ENCODE measurements at regions not wholly inside any gene's neighbourhood (a gene's known extent, or its start where the extent isn't known, plus 50 kb on each side); places are given as distances from the start of the nearest gene placed in this dataset.

- Histone ChIP-seq H2AFZ (ENCODE audit: low read length) (no peak overlapping the region), H3K14ac (ENCODE audit: insufficient read length) (no peak overlapping the region), H3K4me1 (replicated peaks in 1 of 4; ENCODE audit: control insufficient read depth in 3 of 4, insufficient read depth in 4 of 4, low read length in 3 of 4) (no peaks in the 10 kb centered on the region), H3K23me2 (ENCODE audit: low read depth, low read length) (no peaks in the 10 kb centered on the region), H3K56ac (replicated peaks; ENCODE audit: insufficient read length, low read depth, low read length) (no peak overlapping the region), H3K27me3 (replicated peaks in 1 of 4; ENCODE audit: control insufficient read depth in 3 of 4, extremely low read depth in 1 of 4, insufficient read depth in 3 of 4, low read length in 3 of 4) (no peaks in the 10 kb centered on the region; a peak in 1 of 7 replicates), H3K4ac (replicated peaks; ENCODE audit: insufficient read length, low read depth, low read length) (no peak overlapping the region), H4K20me1 (replicated peaks in 1 of 2; ENCODE audit: control insufficient read depth in 1 of 2, insufficient read depth in 2 of 2, low read length in 2 of 2) (no peaks in the 10 kb centered on the region), H3K79me1 (ENCODE audit: low read depth, low read length) (no peaks in the 10 kb centered on the region), H4K91ac (replicated peaks; ENCODE audit: insufficient read length, low read length) (no peak overlapping the region), H3K36me3 (ENCODE audit: control insufficient read depth in 2 of 4, insufficient read depth in 4 of 4, low read length in 3 of 4) (no peaks in the 10 kb centered on the region), H2BK15ac (ENCODE audit: low read length) (no peak overlapping the region), H3K23ac (ENCODE audit: insufficient read length) (no peak overlapping the region), H3K18ac (ENCODE audit: extremely low read depth, low read length) (no peak overlapping the region), H3K9ac (replicated peaks in 1 of 4; ENCODE audit: extremely low read depth in 1 of 4, low read depth in 3 of 4, low read length in 3 of 4) (no peak overlapping the region), H3K27ac (ENCODE audit: low read depth, low read length) (no peak overlapping the region), H4K5ac (ENCODE audit: insufficient read length, low read depth, low read length) (no peak overlapping the region), H2AK5ac (ENCODE audit: low read depth, low read length) (no peak overlapping the region), H4K8ac (ENCODE audit: extremely low read depth, insufficient read depth, low read length) (no peak overlapping the region), H3K79me2 (ENCODE audit: control insufficient read depth in 1 of 2, insufficient read depth in 2 of 2, low read length in 2 of 2) (no peaks in the 10 kb centered on the region), H2BK20ac (ENCODE audit: low read length) (no peak overlapping the region), H2BK5ac (ENCODE audit: low read depth, low read length) (no peak overlapping the region), H3K4me2 (ENCODE audit: insufficient read depth in 1 of 2, low read depth in 2 of 2, low read length in 2 of 2) (no peak overlapping the region), H2BK12ac (ENCODE audit: low read depth, low read length) (no peak overlapping the region), H3K9me3 (ENCODE audit: insufficient read depth in 2 of 2, low read depth in 1 of 2, low read length in 1 of 2) (no peaks in the 10 kb centered on the region), H2BK120ac (replicated peaks; ENCODE audit: low read depth, low read length) (no peak overlapping the region), H3K4me3 (ENCODE audit: extremely low read depth in 1 of 4, insufficient read depth in 2 of 4, low read depth in 3 of 4, low read length in 4 of 4) (no peak overlapping the region)
- POLR2A ChIA-PET (ENCODE audit: partially characterized antibody), result interaction anchor here (1.2 kb wide), 1 partner anchor 40 kb away, joined by 5 read pairs; no protein-coding TSS in a partner anchor
- no peak for FAIRE-seq
- DNase-seq (ENCODE audit: low read depth in 1 of 2, low spot score in 2 of 2), result no peak
- CTCF ChIA-PET (ENCODE audit: partially characterized antibody), result interaction anchor here (0.6 kb wide), 1 partner anchor 41 kb away, joined by 3 read pairs; no protein-coding TSS in a partner anchor
- WGBS, 2 experiments (ENCODE audit: extremely low coverage in 1 of 2, insufficient coverage in 1 of 2, insufficient read length in 1 of 2, insufficient replicate concordance in 2 of 2, low coverage in 1 of 2, low lambda C conversion rate in 2 of 2, missing lambda C conversion rate in 1 of 2), result 94% methylated on average over 1 of the region's 1 CpG; no CpG with 5 or more reads in 1 of the 2 experiments
- TF ChIP-seq SAP30 (IDR thresholded peaks at IDR 0.05; ENCODE audit: insufficient read depth, insufficient replicate concordance, low read length) (no peak), TAF1 (IDR thresholded peaks at IDR 0.05; ENCODE audit: low read depth, low read length) (no peak), SIRT6 (IDR thresholded peaks at IDR 0.05; ENCODE audit: low read length) (no peak), NANOG (IDR thresholded peaks at IDR 0.05; ENCODE audit: insufficient read depth, low read depth, low read length, poor library complexity, severe bottlenecking) (no peak), HDAC2 (IDR thresholded peaks at IDR 0.05; ENCODE audit: borderline replicate concordance in 1 of 2, low read depth in 2 of 2, low read length in 2 of 2) (no peak), TAF7 (optimal IDR thresholded peaks at IDR 0.05; ENCODE audit: borderline replicate concordance, low read depth, low read length) (no peak), GABPA (IDR thresholded peaks at IDR 0.05; ENCODE audit: borderline replicate concordance, insufficient read depth, low read length) (no peak), SP2 (IDR thresholded peaks at IDR 0.05; ENCODE audit: low read length) (no peak), EGR1 (IDR thresholded peaks at IDR 0.05; ENCODE audit: borderline replicate concordance, low read depth, low read length) (no peak), RAD21 (IDR thresholded peaks at IDR 0.05 in 1 of 2, conservative IDR thresholded peaks at IDR 0.05 in 1 of 2; ENCODE audit: low read depth in 2 of 2, low read length in 2 of 2) (no peak), CTBP2 (IDR thresholded peaks at IDR 0.05; ENCODE audit: borderline replicate concordance, insufficient read depth, insufficient read length, low read length) (no peak), ATF3 (IDR thresholded peaks at IDR 0.05; ENCODE audit: insufficient read depth, low read depth, low read length) (no peak), CEBPB (IDR thresholded peaks at IDR 0.05; ENCODE audit: low read depth, low read length) (no peak)
Observed at GRCh38 chr13:21853779-21854178, 182.9 kb downstream of the FGF9 start.
